Breast epithelium (tissue), 3 donors: ENCODE measurements at regions not wholly inside any gene's neighbourhood (a gene's known extent, or its start where the extent isn't known, plus 50 kb on each side); places are given as distances from the start of the nearest gene placed in this dataset.

ENCODE experiments used
- CTCF ChIP-seq, 3 donors: fragments of 450-650 bp; IDR thresholded peaks; one replicate each; pipeline ENCODE4 v1.5.1; 2016 to 2017; ENCODE audit warnings: antibody characterized with exemption in 3 of 3, mild to moderate bottlenecking in 3 of 3, moderate library complexity in 3 of 3
- POLR2A ChIP-seq: fragments of 450-650 bp; IDR thresholded peaks from one replicate; pipeline ENCODE4 v1.6.1; 2016; ENCODE audit warnings: antibody characterized with exemption, mild to moderate bottlenecking, moderate library complexity
- POLR2AphosphoS5 ChIP-seq, 3 donors: sonication (generic); formaldehyde crosslinking; IDR thresholded peaks; one replicate each; pipeline ENCODE4 v1.6.1; 2017; ENCODE audit warnings: antibody characterized with exemption in 3 of 3

- no peak for TF ChIP-seq POLR2AphosphoS5 (IDR thresholded peaks at IDR 0.05)
- TF ChIP-seq POLR2A = no peak
- no peak for TF ChIP-seq CTCF (IDR thresholded peaks at IDR 0.05)
Measured at GRCh38 chr1:37423810-37424209, 50.6 kb upstream of the ZC3H12A start.
